ENCODE measurements at regions not wholly inside any gene's neighbourhood (a gene's known extent, or its start where the extent isn't known, plus 50 kb on each side); places are given as distances from the start of the nearest gene placed in this dataset.
A peak's percentile ranks its signal among the peaks of the same experiment; 100 is the strongest.

- in situ Hi-C loops (cut with HindIII; ENCODE audit: low pct_unique_long_range_greater_than_20kb, low sequenced_read_pairs): no loop called here
- peak; percentile 21 for DNase-seq (ENCODE audit: low read depth)
Measured at GRCh38 chr2:44825702-44826101, 115.8 kb upstream of the SIX3 start.

- in situ Hi-C loops (cut with HindIII; ENCODE audit: low pct_unique_long_range_greater_than_20kb, low sequenced_read_pairs): no loop called here
- no peak for DNase-seq (ENCODE audit: low read depth)
Measured at GRCh38 chr2:44826601-44827000, 114.9 kb upstream of the SIX3 start.

GRCh38 chr2:44829771-44830170 is 111.7 kb upstream of the SIX3 start:
- in situ Hi-C loops (cut with HindIII; ENCODE audit: low pct_unique_long_range_greater_than_20kb, low sequenced_read_pairs): no loop called here
- no peak for DNase-seq (ENCODE audit: low read depth)

GRCh38 chr2:44833171-44834069 is 108.1 kb upstream of the SIX3 start:
- in situ Hi-C loops (cut with HindIII; ENCODE audit: low pct_unique_long_range_greater_than_20kb, low sequenced_read_pairs): no loop called here
- DNase-seq (ENCODE audit: low read depth): peak; percentile 87

GRCh38 chr2:44834656-44835055 is 106.8 kb upstream of the SIX3 start:
- no peak for DNase-seq (ENCODE audit: low read depth)
- in situ Hi-C loops (cut with HindIII; ENCODE audit: low pct_unique_long_range_greater_than_20kb, low sequenced_read_pairs): no loop called here

GRCh38 chr2:44836174-44836573 is 105.3 kb upstream of the SIX3 start:
- in situ Hi-C loops (cut with HindIII; ENCODE audit: low pct_unique_long_range_greater_than_20kb, low sequenced_read_pairs): no loop called here
- peak; percentile 16 for DNase-seq (ENCODE audit: low read depth)

GRCh38 chr2:44836916-44837315 is 104.6 kb upstream of the SIX3 start:
- in situ Hi-C loops (cut with HindIII; ENCODE audit: low pct_unique_long_range_greater_than_20kb, low sequenced_read_pairs): no loop called here
- no peak for DNase-seq (ENCODE audit: low read depth)

- DNase-seq (ENCODE audit: low read depth): no peak
- in situ Hi-C loops (cut with HindIII; ENCODE audit: low pct_unique_long_range_greater_than_20kb, low sequenced_read_pairs): no loop called here
Measured at GRCh38 chr2:44838116-44838790, 103.2 kb upstream of the SIX3 start.

- in situ Hi-C loops (cut with HindIII; ENCODE audit: low pct_unique_long_range_greater_than_20kb, low sequenced_read_pairs): no loop called here
- no peak for DNase-seq (ENCODE audit: low read depth)
Measured at GRCh38 chr2:44839370-44839769, 102.1 kb upstream of the SIX3 start.

GRCh38 chr2:44839771-44840502 is 101.6 kb upstream of the SIX3 start:
- in situ Hi-C loops (cut with HindIII; ENCODE audit: low pct_unique_long_range_greater_than_20kb, low sequenced_read_pairs): no loop called here
- no peak for DNase-seq (ENCODE audit: low read depth)

GRCh38 chr2:44840503-44840850 is 101.0 kb upstream of the SIX3 start:
- in situ Hi-C loops (cut with HindIII; ENCODE audit: low pct_unique_long_range_greater_than_20kb, low sequenced_read_pairs): no loop called here
- DNase-seq (ENCODE audit: low read depth): no peak

GRCh38 chr2:44843086-44843485 is 98.4 kb upstream of the SIX3 start:
- in situ Hi-C loops (cut with HindIII; ENCODE audit: low pct_unique_long_range_greater_than_20kb, low sequenced_read_pairs): no loop called here
- DNase-seq (ENCODE audit: low read depth): no peak

- no peak for DNase-seq (ENCODE audit: low read depth)
- in situ Hi-C loops (cut with HindIII; ENCODE audit: low pct_unique_long_range_greater_than_20kb, low sequenced_read_pairs): no loop called here
Measured at GRCh38 chr2:44843641-44844310, 97.7 kb upstream of the SIX3 start.

- DNase-seq (ENCODE audit: low read depth): no peak
- in situ Hi-C loops (cut with HindIII; ENCODE audit: low pct_unique_long_range_greater_than_20kb, low sequenced_read_pairs): no loop called here
Measured at GRCh38 chr2:44844651-44845270, 96.7 kb upstream of the SIX3 start.

- in situ Hi-C loops (cut with HindIII; ENCODE audit: low pct_unique_long_range_greater_than_20kb, low sequenced_read_pairs): no loop called here
- DNase-seq (ENCODE audit: low read depth): no peak
Measured at GRCh38 chr2:44848026-44848425, 93.5 kb upstream of the SIX3 start.

GRCh38 chr2:44850016-44850415 is 91.5 kb upstream of the SIX3 start:
- in situ Hi-C loops (cut with HindIII; ENCODE audit: low pct_unique_long_range_greater_than_20kb, low sequenced_read_pairs): no loop called here
- DNase-seq (ENCODE audit: low read depth): no peak

GRCh38 chr2:44851518-44851917 is 90.0 kb upstream of the SIX3 start:
- in situ Hi-C loops (cut with HindIII; ENCODE audit: low pct_unique_long_range_greater_than_20kb, low sequenced_read_pairs): no loop called here

GRCh38 chr2:44852594-44852993 is 88.9 kb upstream of the SIX3 start:
- no peak for DNase-seq (ENCODE audit: low read depth)
- in situ Hi-C loops (cut with HindIII; ENCODE audit: low pct_unique_long_range_greater_than_20kb, low sequenced_read_pairs): no loop called here

More at GRCh38 chr2:44851518-44851917, 90.0 kb upstream of the SIX3 start:
- DNase-seq (ENCODE audit: low read depth): no peak

Data from Caki2 (cell line).